Kidney glomerular epithelial cell (primary cell): ENCODE measurements at regions not wholly inside any gene's neighbourhood (a gene's known extent, or its start where the extent isn't known, plus 50 kb on each side); places are given as distances from the start of the nearest gene placed in this dataset.
"Not testable (repeated sequence)": the region's sequence is repeated elsewhere in the genome, so short reads cannot be mapped to it uniquely, and the experiment has no call there.

ENCODE experiments used
- DNase-seq: peaks from one replicate; lab custom pipeline; 2025; lab: John Stamatoyannopoulos, UW

DNA sequence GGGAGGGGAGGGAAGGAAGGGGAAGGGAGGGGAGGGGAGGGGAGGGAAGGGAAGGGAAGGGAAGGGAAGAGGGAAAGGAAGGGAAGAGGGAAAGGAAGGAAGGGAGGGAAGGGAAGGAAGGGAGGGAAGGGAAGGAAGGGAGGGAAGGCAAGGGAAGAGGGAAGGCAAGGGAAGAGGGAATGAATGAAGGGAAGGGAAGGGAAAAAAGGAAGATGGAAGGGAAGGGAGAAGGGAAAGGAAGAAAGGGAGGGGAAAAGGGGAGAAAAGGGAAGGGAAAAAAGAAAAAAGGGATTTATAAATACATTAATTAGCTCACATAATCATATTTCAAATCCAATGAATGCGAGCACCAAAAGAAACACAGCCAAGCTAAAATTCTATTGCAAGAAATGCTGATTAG is 202.9 kb upstream of the LRRTM4 start:
- DNase-seq = no peak

DNA sequence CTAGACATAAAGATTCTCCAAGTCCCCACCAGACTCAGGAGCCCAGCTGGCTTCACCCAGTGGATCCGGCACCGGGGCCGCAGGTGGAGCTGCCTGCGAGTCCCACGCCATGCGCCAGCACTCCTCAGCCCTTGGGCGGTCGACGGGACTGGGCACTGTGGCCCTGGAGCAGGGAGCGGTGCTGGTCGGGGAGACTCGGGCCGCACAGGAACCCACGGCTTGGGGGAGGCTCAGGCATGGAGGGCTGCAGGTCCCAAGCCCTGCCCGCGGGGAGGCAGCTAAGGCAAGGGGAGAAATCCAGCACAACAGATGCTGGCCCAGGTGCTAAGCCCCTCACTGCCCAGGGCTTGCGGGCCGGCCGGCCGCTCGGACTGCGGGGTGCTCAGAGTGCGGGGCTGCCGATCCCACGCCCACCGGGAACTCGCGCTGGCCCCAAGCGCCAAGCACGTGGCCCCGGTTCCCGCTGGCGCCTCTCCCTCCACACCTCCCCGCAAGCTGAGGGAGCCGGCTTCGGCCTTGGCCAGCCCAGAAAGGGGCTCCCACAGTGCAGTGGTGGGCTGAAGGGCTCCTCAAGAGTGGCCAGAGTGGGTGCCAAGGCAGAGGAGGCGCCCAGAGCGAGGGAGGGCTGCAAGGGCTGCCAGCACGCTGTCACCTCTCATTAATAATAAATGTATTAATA is 212.6 kb upstream of the LRRTM4 start:
- DNase-seq = not testable (repeated sequence)

DNA sequence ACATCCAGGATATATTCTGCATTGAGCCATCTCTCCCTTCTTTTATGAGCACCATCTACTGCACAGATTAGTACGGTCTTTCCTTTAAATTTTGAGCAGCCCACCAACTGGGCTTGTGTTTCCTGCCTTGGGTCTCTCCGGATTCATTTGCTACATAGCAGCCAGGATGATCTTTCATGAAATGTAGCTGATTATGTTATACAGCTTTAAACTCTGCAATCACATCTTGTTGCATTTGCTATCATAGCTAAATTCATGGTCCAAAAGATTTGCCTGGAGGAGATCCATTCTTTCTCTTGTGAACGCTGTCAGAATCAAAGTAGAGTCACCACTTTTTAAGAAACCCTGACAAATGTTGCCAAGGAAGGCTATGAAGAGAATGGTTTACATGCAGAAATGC is 215.1 kb upstream of the LRRTM4 start:
- no peak for DNase-seq

DNA sequence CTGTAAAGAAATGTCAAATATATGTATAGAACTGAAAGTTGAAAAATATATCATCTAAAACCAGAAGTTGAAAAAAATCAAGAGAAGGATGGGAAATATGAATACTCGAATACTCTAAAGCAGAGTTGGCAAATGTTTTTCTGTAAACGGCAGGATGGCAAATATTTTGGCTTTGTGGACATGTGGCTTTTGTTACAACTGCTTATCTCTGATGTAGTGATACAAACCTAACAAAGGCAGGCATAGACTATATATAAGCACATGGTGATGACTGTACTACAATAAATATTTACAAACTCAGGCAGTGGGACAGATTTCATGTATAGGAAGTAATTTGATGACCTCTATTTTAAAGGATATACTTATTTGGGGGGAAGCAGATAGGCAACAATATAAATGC is 224.6 kb upstream of the LRRTM4 start:
- no peak for DNase-seq

DNA sequence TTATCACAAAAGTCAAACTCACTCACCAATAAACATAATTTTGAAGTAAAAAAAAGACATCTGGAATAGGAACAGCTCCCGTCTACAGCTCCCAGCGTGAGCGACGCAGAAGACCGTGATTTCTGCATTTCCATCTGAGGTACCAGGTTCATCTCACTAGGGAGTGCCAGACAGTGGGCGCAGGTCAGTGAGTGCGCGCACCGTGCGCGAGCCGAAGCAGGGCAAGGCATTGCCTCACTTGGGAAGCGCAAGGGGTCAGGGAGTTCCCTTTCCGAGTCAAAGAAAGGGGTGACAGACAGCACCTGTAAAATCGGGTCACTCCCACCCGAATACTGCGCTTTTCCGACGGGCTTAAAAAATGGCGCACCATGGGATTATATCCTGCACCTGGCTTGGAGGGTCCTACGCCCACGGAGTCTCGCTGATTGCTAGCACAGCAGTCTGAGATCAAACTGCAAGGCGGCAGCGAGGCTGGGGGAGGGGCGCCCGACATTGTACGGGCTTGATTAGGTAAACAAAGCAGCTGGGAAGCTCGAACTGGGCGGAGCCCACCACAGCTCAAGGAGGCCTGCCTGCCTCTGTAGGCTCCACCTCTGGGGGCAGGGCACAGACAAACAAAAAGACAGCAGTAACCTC is 231.7 kb upstream of the LRRTM4 start:
- DNase-seq = not testable (repeated sequence)

DNA sequence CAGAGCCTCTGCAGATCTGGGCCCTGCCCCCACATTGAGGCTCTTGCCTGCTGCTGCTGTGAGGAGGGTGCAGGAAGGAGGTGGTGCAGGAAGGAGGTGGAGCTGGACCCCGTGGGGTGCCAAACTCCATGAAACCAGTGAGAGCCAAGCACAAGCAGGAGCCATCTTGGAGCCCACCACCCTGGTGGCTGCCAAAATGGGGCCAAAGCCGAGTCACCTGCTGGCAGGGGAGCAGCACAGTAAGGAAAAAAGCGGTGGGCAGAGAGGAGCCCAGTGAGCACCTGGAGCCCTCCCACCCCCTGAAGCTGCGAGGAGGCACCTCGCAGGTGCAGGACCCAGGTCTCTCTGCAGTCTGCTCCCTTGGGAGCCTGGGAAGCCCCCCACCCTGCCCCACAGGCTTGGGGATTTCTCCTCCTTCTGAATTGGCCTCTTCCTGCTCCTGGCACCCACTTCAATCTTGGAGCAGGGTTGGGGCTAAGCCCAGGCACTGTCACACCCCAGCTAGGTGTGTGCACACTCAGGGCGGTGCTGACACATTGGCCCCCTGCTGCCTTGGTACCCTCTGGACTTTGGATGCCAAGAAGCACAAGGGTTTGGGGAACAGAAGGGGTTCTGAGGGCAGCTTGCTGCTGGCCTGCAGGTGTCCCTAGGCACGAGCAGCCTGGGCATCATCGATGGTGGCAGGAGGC is 245.4 kb upstream of the LRRTM4 start:
- no peak for DNase-seq

DNA sequence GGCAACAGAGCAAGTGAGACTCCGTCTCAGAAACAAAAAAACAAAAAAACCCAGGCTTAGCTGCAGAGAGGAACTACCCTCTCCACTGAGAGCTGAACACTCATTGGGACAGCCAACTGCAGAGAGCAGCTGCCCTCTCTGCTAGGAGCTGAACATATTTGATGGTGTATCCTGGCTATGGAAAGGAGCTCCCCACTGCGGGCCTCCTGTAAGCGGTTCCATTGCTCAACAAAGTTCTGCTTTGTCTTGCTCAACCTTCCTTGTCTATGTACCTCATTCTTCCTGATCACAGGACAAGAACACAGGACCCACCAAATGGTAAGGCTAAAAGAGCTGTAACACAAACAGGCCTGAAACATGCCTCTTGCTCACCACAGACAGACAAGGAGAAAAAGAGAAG is 246.3 kb upstream of the LRRTM4 start:
- no peak for DNase-seq

DNA sequence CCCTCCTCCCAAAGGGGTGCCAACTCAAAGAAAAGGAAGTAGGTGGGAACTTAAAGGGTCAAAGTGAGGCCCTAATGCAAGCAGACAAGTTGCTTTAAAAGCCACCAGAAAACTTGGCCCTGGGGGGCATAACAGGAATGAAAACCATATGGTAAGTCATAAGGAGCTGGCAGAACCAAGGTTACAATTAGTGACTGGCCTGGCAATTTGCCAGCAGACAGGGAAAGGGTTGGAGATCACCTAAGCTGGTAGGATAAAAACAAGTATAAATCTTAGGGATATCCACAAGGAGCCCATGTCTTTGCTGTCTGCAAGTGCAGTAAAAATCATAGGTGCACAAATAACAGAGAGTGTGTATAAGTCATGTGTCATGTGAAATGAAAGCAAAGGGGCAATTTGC is 256.7 kb upstream of the LRRTM4 start:
- DNase-seq = no peak

DNA sequence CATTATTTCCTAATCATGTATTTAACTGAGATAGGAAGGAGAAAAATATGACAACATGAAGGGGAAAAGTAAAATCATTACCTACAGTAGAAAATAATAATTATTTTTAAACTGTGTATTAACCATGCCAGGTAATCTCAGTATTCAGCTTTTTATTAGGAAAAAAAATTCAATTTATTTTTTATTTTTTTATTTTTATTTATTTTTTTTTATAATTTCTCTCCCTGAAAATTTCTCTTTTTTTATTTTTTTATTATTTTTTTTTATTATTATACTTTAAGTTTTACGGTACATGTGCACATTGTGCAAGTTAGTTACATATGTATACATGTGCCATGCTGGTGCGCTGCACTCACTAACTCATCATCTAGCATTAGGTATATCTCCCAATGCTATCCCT is 271.3 kb upstream of the LRRTM4 start:
- not testable (repeated sequence) for DNase-seq

DNA sequence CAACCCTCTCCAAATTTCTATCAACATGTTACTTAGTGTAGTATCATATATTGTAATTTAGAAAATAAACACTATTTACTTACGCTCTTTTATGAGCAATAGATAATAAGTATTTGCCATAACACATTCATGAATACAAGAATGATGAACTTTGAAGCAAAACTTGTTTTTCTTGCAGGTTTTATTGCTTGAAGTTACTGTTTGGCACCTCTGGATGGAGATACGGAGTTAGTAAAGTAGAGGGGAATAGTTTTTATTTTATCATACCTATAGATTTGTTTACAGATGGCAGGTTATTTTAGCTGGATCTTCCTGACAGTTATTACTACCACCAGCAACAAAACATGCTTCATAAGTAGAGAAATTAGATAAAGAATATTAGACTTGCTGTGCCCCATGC is 274.2 kb upstream of the LRRTM4 start:
- DNase-seq = no peak

DNA sequence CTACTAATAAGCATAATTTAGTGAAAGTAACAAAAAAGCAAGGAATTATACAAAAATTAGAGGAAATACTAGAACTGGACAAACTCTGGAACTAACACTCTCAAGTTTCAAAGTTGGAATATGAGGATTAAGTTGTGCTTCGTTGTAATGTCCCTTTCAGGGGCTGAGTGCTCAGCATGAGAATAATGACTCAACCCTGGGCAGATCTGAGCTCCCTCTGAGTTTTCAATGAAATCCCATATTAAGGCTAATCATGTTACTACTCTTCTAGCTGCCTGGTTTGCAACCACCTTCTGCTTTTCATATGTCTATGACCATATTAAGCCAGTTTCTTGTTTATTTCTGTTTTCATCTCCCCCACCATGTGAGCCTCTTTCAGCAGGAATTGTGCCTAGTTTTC is 274.9 kb upstream of the LRRTM4 start:
- no peak for DNase-seq

DNA sequence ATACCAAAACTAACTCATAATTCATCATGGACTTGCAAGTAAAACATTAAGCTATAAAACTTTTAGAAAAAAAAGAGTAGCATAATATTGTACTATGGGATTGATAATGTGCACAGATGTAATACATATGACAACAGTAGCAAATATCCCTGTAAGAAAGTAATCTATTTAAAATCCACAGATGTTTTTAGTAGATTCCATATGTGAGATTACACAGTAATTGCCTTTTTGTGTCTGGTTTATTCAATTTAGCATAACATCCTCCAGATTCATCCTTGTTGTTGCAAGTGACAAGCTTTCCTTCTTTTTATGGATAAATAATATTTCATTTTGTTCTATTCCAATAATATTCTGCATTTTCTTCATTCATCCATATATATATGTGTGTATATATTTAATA is 278.2 kb upstream of the LRRTM4 start:
- no peak for DNase-seq

DNA sequence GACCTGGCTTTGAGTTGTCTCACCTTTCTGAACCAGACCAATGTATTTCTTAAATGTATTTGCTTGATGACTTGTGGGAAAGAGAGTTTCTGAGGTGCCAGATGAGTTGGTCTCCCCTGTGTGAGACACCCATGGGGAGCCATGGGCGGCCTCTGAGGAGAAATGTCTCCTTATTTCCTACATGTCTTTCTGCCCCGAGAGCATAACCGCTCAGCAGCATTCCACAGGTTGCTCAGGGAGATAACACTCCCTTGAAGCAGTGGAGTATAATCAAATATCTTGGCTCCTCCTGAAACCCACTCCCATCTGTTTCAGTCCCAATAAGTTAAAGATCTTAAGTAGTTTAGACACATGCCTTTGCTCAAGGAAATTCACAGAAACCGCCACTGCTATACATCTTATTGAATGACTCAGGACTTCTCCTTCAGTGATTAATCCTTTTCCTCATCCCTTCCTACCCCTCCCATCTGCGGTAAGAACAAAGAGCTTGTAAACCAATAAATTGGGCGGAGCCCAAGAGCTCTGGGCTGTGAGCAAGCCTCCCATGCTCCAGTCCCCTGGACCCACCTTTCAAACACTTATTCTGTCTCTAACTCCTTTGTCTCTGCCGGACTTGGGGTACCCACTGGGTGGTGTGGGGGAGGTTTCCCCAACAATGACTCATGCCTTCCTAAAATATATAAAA is 285.5 kb upstream of the LRRTM4 start:
- no peak for DNase-seq

DNA sequence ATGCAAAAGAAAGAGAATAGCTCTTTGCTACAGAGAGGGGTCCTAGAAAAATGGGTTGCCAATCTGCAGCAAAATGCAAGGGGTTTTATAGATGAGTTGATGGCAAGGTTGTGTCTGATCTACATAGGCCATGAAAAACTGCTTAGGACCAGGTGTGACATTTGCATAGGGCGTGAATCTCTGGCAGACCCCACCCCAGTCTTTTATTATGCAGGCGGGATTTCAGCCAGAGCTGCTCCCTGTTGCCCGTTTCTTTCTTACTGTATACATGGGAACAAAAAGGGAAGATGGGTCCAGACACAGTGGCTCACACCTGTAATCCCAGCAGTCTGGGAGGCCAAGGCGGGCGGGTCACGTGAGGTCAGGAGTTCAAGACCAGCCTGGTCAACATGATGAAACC is 286.4 kb upstream of the LRRTM4 start:
- no peak for DNase-seq

DNA sequence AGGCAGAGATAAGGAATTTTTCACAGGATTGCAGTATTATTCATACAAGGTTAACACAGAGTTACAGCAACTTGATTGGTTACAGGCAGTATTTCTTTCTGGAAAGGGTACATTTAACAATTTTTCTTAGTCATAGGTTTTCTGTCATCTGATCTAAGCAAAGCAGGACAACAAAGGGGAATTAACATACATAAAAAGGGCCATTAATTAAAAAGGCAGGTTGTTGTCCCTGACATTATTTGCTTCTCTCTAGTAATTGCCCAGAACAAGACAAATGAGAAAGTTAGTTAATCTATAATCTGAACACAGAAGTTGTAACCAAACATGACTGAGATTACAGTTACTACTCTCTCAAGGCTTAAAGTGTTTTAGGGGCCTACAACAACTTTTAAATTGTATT is 291.4 kb upstream of the LRRTM4 start:
- DNase-seq = no peak

DNA sequence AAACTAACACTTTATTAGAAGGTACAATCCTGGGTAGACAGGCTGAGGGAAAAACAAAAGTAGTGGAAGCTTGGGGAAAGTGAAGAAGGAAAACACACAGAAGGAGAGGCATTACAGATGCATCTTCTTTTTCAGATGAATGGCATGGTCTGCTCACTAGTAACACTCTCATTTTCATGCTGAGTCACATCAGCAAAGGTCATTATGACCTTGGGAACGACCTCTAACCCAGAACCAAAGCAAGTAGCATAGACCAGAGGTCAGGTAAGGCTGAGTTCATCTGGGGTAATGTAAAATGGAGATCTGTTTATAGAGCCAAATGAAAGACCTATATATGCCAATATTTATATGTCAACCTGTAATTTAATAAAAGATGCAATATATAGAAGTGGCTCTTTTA is 294.4 kb upstream of the LRRTM4 start:
- DNase-seq = no peak

DNA sequence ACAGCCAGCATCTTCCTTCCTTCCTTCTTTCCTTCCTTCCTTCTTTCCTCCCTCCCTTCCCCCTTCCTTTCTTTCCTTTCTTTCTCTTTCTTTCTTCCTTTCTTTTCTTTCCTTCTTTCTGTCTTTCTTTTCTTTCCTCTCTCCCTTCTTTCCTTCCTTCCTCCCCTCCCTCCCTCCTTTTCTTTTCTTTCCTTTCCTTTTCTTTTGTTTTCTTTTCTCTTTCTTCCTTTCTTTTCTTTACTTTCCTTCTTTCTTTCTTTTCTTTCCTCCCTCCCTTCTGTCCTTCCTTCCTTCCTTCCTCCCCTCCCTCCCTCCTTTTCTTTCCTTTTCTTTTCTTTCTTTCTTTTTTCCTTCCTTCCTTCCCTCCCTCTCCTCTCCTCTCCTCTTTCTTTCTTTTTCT is 296.0 kb upstream of the LRRTM4 start:
- no peak for DNase-seq

DNA sequence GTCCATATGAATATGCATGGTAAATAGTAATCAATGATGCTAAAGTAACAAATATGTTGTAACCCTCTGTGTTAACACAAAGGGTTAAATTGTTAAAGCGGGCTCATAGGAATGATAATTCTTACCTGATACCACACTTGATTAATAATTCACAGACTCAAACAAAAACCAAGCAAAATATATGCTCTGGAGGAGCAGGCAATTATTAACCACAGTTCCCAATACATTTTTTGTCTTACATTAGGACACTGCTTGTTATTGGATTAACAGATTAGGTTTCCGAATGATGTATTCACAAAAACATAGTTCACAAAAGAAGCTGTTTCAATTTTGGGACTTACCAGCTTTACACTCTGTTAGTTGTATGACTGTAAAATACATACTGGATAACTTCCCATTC is 300.9 kb upstream of the LRRTM4 start:
- no peak for DNase-seq

DNA sequence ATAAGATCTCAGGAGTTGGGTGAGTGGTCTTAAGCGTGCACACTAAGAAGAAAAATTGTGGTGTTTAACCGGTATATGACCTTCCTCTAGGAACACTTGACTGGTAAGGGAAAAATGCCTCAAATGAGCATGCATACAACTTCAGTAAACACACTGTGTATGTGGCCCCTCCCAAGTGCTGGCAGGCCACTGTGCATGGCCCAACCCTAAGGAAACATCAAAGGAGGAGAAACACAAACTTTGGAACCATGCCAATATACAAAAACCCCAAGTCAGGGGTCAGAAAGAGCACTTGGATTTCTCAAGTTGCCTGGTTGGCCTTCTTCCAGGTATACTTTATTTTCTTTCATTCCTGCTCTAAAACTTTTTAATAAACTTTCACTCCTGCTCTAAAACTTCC is 308.9 kb upstream of the LRRTM4 start:
- DNase-seq = no peak

DNA sequence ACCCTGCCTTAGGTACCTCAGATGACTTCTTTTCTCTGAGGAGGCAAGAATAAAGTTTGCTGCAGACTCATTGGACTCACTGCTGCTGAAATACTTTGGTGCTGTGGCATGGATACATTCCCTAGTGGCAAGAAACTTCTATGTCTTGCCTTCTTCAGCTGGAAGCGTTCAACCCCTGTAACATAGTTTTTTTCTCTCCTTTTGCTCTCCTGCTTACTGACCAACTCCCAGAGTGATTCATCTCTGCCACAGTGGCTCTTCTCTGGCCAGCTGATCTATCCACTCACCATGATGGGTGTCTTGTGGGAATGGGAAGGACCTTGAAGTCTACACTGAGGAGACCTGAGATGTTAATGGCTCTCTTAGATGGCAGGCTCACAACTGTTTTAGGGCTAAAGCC is 309.3 kb upstream of the LRRTM4 start:
- DNase-seq = no peak

DNA sequence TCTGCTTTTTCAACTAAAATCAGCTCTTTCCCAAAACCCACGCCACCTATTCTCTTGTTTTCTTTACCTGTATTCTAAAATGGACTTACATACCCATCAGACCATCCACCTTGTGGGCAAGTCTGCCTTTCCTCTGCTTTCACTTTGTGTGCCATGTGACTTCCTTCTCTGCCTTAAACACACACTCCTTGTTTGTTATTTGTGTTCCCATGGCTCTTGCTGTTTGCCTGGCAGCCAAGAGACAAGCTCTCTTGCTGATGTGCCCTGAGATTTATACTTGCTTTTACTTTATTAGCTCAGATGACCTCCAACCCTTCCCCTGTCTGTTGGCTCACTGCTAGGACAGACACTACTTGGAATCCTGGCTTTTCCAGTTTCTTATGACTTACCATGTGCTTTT is 309.7 kb upstream of the LRRTM4 start:
- no peak for DNase-seq

DNA sequence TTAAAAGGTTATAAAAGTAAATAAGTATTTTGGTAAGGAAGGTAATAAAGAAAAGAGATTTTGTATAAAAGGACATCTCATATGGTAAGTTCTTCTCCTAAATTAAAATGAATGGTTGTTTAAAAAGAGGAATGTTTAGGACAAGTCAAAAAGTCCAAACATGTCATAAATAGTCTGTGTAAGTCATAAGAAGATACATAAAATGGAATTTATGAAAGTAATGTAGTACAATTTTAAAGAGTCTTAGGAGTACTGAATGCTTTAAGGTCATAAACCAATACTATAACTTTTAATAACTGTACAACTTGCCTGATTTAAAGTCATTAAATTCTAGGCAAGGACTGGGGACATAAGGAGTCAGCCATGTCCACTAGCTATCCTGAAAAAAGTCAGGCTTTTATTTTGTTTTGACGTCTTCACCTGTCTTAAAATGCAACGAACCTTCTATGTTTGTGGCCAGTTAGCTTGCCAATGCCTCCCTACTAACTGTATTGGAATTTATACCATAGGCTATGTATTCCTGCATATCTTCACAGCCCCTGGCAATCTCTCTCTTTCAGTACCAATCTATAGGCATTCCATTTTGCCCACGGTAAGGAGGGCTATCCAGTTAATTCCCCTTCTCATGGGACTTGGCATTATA is 312.3 kb upstream of the LRRTM4 start:
- DNase-seq = no peak

DNA sequence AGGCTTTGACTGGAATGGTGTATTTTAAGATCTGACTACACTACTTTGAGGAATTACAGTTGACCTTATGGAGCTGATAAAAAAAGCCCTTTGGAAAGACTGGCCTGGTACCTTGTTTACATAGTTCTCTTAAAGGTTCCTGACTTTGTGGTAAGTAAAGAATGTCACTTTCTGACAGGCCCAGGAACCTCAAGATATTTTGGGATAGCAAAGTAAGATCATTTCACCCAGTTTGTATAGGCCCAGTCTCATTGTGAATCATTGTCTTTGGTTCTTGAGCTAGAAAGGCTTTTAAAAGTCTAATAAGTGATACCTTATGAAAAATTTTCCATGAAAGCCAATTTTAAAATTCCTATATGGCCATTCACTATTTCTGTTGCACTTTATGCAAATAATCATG is 316.3 kb upstream of the LRRTM4 start:
- peak; percentile 6 for DNase-seq
